ENCODE measurements at regions not wholly inside any gene's neighbourhood (a gene's known extent, or its start where the extent isn't known, plus 50 kb on each side); places are given as distances from the start of the nearest gene placed in this dataset.

DNA sequence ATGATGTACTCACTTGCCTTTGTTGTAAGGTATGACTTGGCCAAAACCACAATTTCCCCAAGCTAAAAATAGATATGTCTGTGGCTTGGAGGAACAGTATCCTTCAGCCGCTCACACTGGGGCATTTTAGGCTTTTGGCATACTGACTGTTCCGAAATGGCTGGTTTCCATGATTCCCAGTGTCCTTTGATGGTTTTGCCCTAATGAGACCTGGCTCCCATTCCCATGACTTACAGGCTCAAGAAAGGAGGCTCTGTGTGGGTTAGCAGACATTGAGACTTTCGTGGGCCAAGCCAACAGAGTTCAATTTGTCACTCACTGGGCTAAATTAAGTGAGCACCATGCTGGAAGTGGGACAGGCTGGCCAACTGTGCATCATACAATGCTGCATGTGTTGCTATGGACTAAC is 150.6 kb downstream of the CEP135 start:
- Histone ChIP-seq H3K36me3 (ENCODE audit: control insufficient read depth in 1 of 2, insufficient read depth in 2 of 2, low read length in 2 of 2) (no peaks in the 10 kb centered on the region), H4K20me1 (ENCODE audit: insufficient read depth) (no peaks in the 10 kb centered on the region), H3K4me2 (ENCODE audit: low read length) (peak overlapping the region; percentile 16), H3K9ac (ENCODE audit: low read length) (no peak overlapping the region), H3K4me3 (replicated peaks in 1 of 2; ENCODE audit: low read depth in 1 of 2, low read length in 2 of 2) (no peak overlapping the region), H3K4me1 (ENCODE audit: control insufficient read depth in 1 of 2, insufficient read depth in 2 of 2, low read length in 2 of 2) (peaks cover 7 to 14% of the 10 kb centered on the region in 2 experiments; a peak in 2 of 4 replicates), H3K9me3 (ENCODE audit: control insufficient read depth in 1 of 2, insufficient read depth in 1 of 2, low read depth in 1 of 2, low read length in 2 of 2) (no peaks in the 10 kb centered on the region), H3K9me2 (ENCODE audit: insufficient read depth) (no peaks in the 10 kb centered on the region), H3K27me3 (ENCODE audit: insufficient read depth, low read length) (no peaks in the 10 kb centered on the region), H2AFZ (ENCODE audit: low read depth, low read length, poor library complexity, severe bottlenecking) (no peak overlapping the region), H3K79me2 (ENCODE audit: insufficient read depth, low read length) (no peaks in the 10 kb centered on the region), H3K27ac (ENCODE audit: low read depth, low read length) (no peak overlapping the region)
- RAD21 ChIA-PET (ENCODE audit: low non-redundant PET in 1 of 2, low total read pairs in 2 of 2, uncharacterized antibody in 2 of 2, unreplicated experiment in 2 of 2) = no interaction called here
- ATAC-seq (peak; percentile 68), DNase-seq (ENCODE audit: low read depth, low spot score) (no peak)
- CTCF ChIA-PET = no interaction called here
- no TSS peak for BruUV-seq (replicated peaks)
- POLR2A ChIA-PET = no interaction called here
- intact Hi-C loops (cut with micrococcal nuclease) = no loop called here
- TF ChIP-seq CBX3 (IDR thresholded peaks at IDR 0.05; ENCODE audit: low read depth) = no peak
- 0 out of 2 replicates have a peak, but pooled peaks have one; percentile 15 for TF ChIP-seq SP1 (IDR thresholded peaks at IDR 0.05; ENCODE audit: low read depth)

DNA sequence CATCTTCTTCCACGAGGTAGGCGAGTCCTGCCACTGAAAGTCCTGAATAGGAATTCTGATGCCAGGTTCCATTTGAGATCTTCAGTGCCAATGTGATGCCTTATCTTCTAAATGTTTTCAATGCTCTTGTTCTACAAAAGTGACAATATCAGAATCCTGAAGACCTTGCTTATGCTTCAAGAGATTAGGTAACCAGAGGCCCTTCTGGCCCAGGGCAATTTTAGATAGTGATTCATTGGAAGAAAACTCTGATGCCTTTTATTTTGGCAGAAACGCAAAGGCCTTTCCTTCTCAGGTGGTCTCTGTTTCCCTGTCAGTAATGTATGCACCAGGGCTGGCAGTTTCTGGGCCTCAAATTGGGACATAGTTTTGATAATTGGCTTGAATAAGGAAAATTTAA is 144.8 kb downstream of the CEP135 start:
- no peaks in the 10 kb centered on the region for H3K9me2 ChIP-seq (ENCODE audit: insufficient read depth)
- no peaks in the 10 kb centered on the region for H3K9me3 ChIP-seq (ENCODE audit: control insufficient read depth in 1 of 2, insufficient read depth in 1 of 2, low read depth in 1 of 2, low read length in 2 of 2)
- H3K4me1 ChIP-seq (ENCODE audit: control insufficient read depth in 1 of 2, insufficient read depth in 2 of 2, low read length in 2 of 2) = peaks cover 0 to 3% of the 10 kb centered on the region in 2 experiments; a peak in 2 of 4 replicates
- no TSS peak for BruUV-seq (replicated peaks)
- DNase-seq (ENCODE audit: low read depth, low spot score) (no peak), ATAC-seq (no peak)
- H3K4me3 ChIP-seq (replicated peaks in 1 of 2; ENCODE audit: low read depth in 1 of 2, low read length in 2 of 2) = no peak overlapping the region
- no peaks in the 10 kb centered on the region for H3K27me3 ChIP-seq (ENCODE audit: insufficient read depth, low read length)
- intact Hi-C loops (cut with micrococcal nuclease) = no loop called here
- ChIA-PET RAD21 (ENCODE audit: low non-redundant PET in 1 of 2, low total read pairs in 2 of 2, uncharacterized antibody in 2 of 2, unreplicated experiment in 2 of 2) (no interaction called here), POLR2A (no interaction called here), CTCF (no interaction called here)
- H3K9ac ChIP-seq (ENCODE audit: low read length) = no peak overlapping the region
- H2AFZ ChIP-seq (ENCODE audit: low read depth, low read length, poor library complexity, severe bottlenecking) = no peak overlapping the region
- no peaks in the 10 kb centered on the region for H3K36me3 ChIP-seq (ENCODE audit: control insufficient read depth in 1 of 2, insufficient read depth in 2 of 2, low read length in 2 of 2)
- no peaks in the 10 kb centered on the region for H4K20me1 ChIP-seq (ENCODE audit: insufficient read depth)
- H3K27ac ChIP-seq (ENCODE audit: low read depth, low read length) = no peak overlapping the region
- no peak overlapping the region for H3K4me2 ChIP-seq (ENCODE audit: low read length)
- H3K79me2 ChIP-seq (ENCODE audit: insufficient read depth, low read length) = no peaks in the 10 kb centered on the region
- TF ChIP-seq EZH2 (IDR thresholded peaks at IDR 0.05) (no peak), ZFX (IDR thresholded peaks at IDR 0.05) (no peak), POLR2AphosphoS5 (IDR thresholded peaks at IDR 0.05; ENCODE audit: low read depth, low read length) (no peak), ZNF274 (IDR thresholded peaks at IDR 0.05; ENCODE audit: low read depth, low read length) (no peak), TCF7L2 (IDR thresholded peaks at IDR 0.05; ENCODE audit: borderline replicate concordance, extremely low read depth, insufficient read depth, insufficient read length) (no peak), EZH2phosphoT487 (IDR thresholded peaks at IDR 0.05; ENCODE audit: borderline replicate concordance) (no peak), JUND (IDR thresholded peaks at IDR 0.05) (no peak), POLR2A (IDR thresholded peaks at IDR 0.05; ENCODE audit: borderline replicate concordance, extremely low read depth, insufficient read depth, insufficient read length) (no peak), ZBTB33 (IDR thresholded peaks at IDR 0.05; ENCODE audit: extremely low read depth, insufficient replicate concordance, low read length) (no peak), SRF (IDR thresholded peaks at IDR 0.05; ENCODE audit: low read depth) (no peak), FOSL1 (IDR thresholded peaks at IDR 0.05; ENCODE audit: low read depth) (no peak)
- TF ChIP-seq, protein P1, sequence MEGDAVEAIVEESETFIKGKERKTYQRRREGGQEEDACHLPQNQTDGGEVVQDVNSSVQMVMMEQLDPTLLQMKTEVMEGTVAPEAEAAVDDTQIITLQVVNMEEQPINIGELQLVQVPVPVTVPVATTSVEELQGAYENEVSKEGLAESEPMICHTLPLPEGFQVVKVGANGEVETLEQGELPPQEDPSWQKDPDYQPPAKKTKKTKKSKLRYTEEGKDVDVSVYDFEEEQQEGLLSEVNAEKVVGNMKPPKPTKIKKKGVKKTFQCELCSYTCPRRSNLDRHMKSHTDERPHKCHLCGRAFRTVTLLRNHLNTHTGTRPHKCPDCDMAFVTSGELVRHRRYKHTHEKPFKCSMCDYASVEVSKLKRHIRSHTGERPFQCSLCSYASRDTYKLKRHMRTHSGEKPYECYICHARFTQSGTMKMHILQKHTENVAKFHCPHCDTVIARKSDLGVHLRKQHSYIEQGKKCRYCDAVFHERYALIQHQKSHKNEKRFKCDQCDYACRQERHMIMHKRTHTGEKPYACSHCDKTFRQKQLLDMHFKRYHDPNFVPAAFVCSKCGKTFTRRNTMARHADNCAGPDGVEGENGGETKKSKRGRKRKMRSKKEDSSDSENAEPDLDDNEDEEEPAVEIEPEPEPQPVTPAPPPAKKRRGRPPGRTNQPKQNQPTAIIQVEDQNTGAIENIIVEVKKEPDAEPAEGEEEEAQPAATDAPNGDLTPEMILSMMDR (IDR thresholded peaks at IDR 0.05 in 2 of 3, conservative IDR thresholded peaks at IDR 0.05 in 1 of 3; ENCODE audit: borderline replicate concordance in 1 of 3, insufficient read depth in 1 of 3, low read depth in 2 of 3, low read length in 2 of 3) = no peak
- TF ChIP-seq, protein P2, sequence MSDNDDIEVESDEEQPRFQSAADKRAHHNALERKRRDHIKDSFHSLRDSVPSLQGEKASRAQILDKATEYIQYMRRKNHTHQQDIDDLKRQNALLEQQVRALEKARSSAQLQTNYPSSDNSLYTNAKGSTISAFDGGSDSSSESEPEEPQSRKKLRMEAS (IDR thresholded peaks at IDR 0.05) = no peak
- TF ChIP-seq, protein P3, sequence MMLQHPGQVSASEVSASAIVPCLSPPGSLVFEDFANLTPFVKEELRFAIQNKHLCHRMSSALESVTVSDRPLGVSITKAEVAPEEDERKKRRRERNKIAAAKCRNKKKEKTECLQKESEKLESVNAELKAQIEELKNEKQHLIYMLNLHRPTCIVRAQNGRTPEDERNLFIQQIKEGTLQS (IDR thresholded peaks at IDR 0.05) = no peak

Measured in HCT116 (cell line).